ENCODE measurements at regions not wholly inside any gene's neighbourhood (a gene's known extent, or its start where the extent isn't known, plus 50 kb on each side); places are given as distances from the start of the nearest gene placed in this dataset.

DNA sequence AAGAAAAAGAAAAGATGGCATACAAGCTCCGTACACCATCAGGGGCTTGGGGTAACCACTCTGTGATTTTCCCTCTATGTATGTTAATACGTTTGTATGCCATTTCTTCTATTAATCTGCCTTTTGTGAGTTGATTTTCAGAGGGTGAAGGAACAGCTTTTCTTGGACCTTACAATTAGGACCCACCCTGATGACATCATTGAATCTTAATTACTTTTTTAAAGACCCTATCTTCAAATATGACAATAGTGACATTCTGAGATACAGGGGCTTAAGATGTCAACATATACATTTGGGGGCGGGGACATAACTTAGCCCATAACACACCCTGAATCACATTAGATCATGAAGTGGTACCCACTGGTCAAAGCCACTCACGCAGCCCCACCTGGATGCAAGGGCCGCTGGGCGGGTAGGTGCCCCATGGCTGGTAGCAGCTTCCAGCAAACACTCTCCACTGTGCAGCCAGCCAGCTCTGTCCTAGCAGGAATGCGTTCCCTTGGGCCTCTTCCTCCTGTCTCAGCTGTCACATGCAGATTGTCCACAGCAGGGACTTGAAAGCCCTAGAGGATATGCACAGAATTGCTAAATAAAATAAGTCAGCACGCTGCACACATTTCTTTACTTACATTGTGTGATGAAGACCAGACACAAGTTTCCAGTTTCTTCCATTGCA is 74.5 kb downstream of the FOXF2 start:
- H3K27me3 ChIP-seq (ENCODE audit: control insufficient read depth in 1 of 2, insufficient read depth in 2 of 2, low read length in 2 of 2): peaks cover 4% of the 10 kb centered on the region in 2 experiments
- ChIA-PET POLR2A (no interaction called here), CTCF (no interaction called here)
- intact Hi-C loops (cut with DNase I, micrococcal nuclease): no loop called here
- Mint-ChIP-seq H3K27me3 (peaks cover 13% of the 10 kb centered on the region), H3K27ac (no peak overlapping the region), H3K4me3 (no peak overlapping the region), H3K9me3 (no peaks in the 10 kb centered on the region), H3K4me1 (ENCODE audit: low read depth) (no peaks in the 10 kb centered on the region), H3K36me3 (ENCODE audit: low read depth) (no peaks in the 10 kb centered on the region)
- no peaks in the 10 kb centered on the region for H3K9me3 ChIP-seq (ENCODE audit: control insufficient read depth in 1 of 2, insufficient read depth in 1 of 2, low read length in 2 of 2)
- no peak overlapping the region for H3K27ac ChIP-seq (ENCODE audit: low read depth in 1 of 2, low read length in 2 of 2)
- TF ChIP-seq, protein P1, sequence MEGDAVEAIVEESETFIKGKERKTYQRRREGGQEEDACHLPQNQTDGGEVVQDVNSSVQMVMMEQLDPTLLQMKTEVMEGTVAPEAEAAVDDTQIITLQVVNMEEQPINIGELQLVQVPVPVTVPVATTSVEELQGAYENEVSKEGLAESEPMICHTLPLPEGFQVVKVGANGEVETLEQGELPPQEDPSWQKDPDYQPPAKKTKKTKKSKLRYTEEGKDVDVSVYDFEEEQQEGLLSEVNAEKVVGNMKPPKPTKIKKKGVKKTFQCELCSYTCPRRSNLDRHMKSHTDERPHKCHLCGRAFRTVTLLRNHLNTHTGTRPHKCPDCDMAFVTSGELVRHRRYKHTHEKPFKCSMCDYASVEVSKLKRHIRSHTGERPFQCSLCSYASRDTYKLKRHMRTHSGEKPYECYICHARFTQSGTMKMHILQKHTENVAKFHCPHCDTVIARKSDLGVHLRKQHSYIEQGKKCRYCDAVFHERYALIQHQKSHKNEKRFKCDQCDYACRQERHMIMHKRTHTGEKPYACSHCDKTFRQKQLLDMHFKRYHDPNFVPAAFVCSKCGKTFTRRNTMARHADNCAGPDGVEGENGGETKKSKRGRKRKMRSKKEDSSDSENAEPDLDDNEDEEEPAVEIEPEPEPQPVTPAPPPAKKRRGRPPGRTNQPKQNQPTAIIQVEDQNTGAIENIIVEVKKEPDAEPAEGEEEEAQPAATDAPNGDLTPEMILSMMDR (IDR thresholded peaks at IDR 0.05): no peak
- H3K4me1 ChIP-seq (ENCODE audit: insufficient read depth, low read length): no peaks in the 10 kb centered on the region
- H3K36me3 ChIP-seq (ENCODE audit: insufficient read depth, low read length): no peaks in the 10 kb centered on the region
- DNase-seq: no peak
- no peak for ATAC-seq (ENCODE audit: poor library complexity)
- H3K4me3 ChIP-seq (ENCODE audit: low read length): no peak overlapping the region

GRCh38 chr6:1464781-1465370 is 75.5 kb downstream of the FOXF2 start:
- H3K36me3 Mint-ChIP-seq (ENCODE audit: low read depth): no peaks in the 10 kb centered on the region
- intact Hi-C loops (cut with DNase I, micrococcal nuclease): no loop called here
- H3K4me1 Mint-ChIP-seq (ENCODE audit: low read depth): no peaks in the 10 kb centered on the region

DNA sequence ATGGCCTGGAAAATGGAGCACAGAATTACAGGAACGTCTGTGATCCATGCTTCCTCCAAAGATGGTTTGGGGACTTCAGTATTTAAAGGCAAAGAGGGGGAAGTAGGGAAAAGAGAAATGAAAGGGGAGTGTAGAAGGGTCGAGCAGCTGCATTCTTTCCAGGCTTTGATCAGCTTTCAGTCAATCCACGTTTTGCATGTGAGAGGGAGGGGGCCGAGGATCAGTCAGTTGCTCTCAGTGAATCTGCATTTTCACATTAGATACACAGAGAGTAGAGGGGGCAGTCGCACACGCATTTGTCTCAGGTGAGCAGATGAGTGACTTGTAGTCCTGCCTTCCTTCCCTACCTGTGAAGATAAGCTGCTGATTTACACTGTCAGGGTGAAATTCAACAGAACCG is 78.8 kb downstream of the FOXF2 start:
- TF ChIP-seq, protein P1 (IDR thresholded peaks at IDR 0.05): no peak
- Histone ChIP-seq H3K4me3 (ENCODE audit: low read length) (no peak overlapping the region), H3K9me3 (ENCODE audit: control insufficient read depth in 1 of 2, insufficient read depth in 1 of 2, low read length in 2 of 2) (no peaks in the 10 kb centered on the region), H3K4me1 (ENCODE audit: insufficient read depth, low read length) (no peaks in the 10 kb centered on the region), H3K27me3 (ENCODE audit: control insufficient read depth in 1 of 2, insufficient read depth in 2 of 2, low read length in 2 of 2) (peaks cover 0 to 4% of the 10 kb centered on the region in 2 experiments), H3K27ac (ENCODE audit: low read depth in 1 of 2, low read length in 2 of 2) (no peak overlapping the region), H3K36me3 (ENCODE audit: insufficient read depth, low read length) (no peaks in the 10 kb centered on the region)
- H3K9me3 Mint-ChIP-seq: no peaks in the 10 kb centered on the region
- ATAC-seq (ENCODE audit: poor library complexity): no peak
- no peak overlapping the region for H3K27ac Mint-ChIP-seq
- H3K4me3 Mint-ChIP-seq: no peak overlapping the region
- H3K36me3 Mint-ChIP-seq (ENCODE audit: low read depth): no peaks in the 10 kb centered on the region
- ChIA-PET POLR2A (no interaction called here), CTCF (no interaction called here)
- no peaks in the 10 kb centered on the region for H3K4me1 Mint-ChIP-seq (ENCODE audit: low read depth)
- no peak for DNase-seq
- intact Hi-C loops (cut with DNase I, micrococcal nuclease): no loop called here
- peaks cover 26% of the 10 kb centered on the region for H3K27me3 Mint-ChIP-seq

More at GRCh38 chr6:1464781-1465370, 75.5 kb downstream of the FOXF2 start:
- H3K4me1 ChIP-seq (ENCODE audit: insufficient read depth, low read length): no peaks in the 10 kb centered on the region
- Mint-ChIP-seq H3K27ac (no peak overlapping the region), H3K9me3 (no peaks in the 10 kb centered on the region), H3K27me3 (peaks cover 13% of the 10 kb centered on the region), H3K4me3 (no peak overlapping the region)
- POLR2A ChIA-PET: no interaction called here
- TF ChIP-seq, protein P1 (IDR thresholded peaks at IDR 0.05): no peak
- H3K27ac ChIP-seq (ENCODE audit: low read depth in 1 of 2, low read length in 2 of 2): no peak overlapping the region
- H3K9me3 ChIP-seq (ENCODE audit: control insufficient read depth in 1 of 2, insufficient read depth in 1 of 2, low read length in 2 of 2): no peaks in the 10 kb centered on the region
- CTCF ChIA-PET: no interaction called here
- no peaks in the 10 kb centered on the region for H3K36me3 ChIP-seq (ENCODE audit: insufficient read depth, low read length)
- DNase-seq (no peak), ATAC-seq (ENCODE audit: poor library complexity) (no peak)
- peaks cover 4% of the 10 kb centered on the region in 2 experiments for H3K27me3 ChIP-seq (ENCODE audit: control insufficient read depth in 1 of 2, insufficient read depth in 2 of 2, low read length in 2 of 2)
- H3K4me3 ChIP-seq (ENCODE audit: low read length): no peak overlapping the region

Data from CD4-positive, alpha-beta T cell (primary cell).